Prostate gland (tissue), 2 donors: ENCODE measurements at regions not wholly inside any gene's neighbourhood (a gene's known extent, or its start where the extent isn't known, plus 50 kb on each side); places are given as distances from the start of the nearest gene placed in this dataset.

Source experiments
- POLR2A ChIP-seq: fragments of 450-650 bp; IDR thresholded peaks from one replicate; pipeline ENCODE4 v1.6.1; 2016; ENCODE audit warnings: antibody characterized with exemption, mild to moderate bottlenecking
- POLR2AphosphoS5 ChIP-seq: sonication (generic); formaldehyde crosslinking; IDR thresholded peaks from one replicate; pipeline ENCODE4 v1.6.1; 2017; ENCODE audit warnings: antibody characterized with exemption
- TF ChIP-seq, protein P1 (sequence below), 4 experiments: fragments of 200-600 bp in 2 of 4; fragments of 450-650 bp in 2 of 4; sonication (generic) in 2 of 4; IDR thresholded peaks; 1 replicate in 3 of 4; 2 replicates in 1 of 4; pipeline ENCODE4 v1.5.1; 2016 to 2019; ENCODE audit warnings: antibody characterized with exemption in 4 of 4, mild to moderate bottlenecking in 2 of 4, moderate library complexity in 2 of 4

GRCh38 chr4:136992032-136992431 lies 540.3 kb downstream of the PCDH18 start:
- TF ChIP-seq, protein P1, sequence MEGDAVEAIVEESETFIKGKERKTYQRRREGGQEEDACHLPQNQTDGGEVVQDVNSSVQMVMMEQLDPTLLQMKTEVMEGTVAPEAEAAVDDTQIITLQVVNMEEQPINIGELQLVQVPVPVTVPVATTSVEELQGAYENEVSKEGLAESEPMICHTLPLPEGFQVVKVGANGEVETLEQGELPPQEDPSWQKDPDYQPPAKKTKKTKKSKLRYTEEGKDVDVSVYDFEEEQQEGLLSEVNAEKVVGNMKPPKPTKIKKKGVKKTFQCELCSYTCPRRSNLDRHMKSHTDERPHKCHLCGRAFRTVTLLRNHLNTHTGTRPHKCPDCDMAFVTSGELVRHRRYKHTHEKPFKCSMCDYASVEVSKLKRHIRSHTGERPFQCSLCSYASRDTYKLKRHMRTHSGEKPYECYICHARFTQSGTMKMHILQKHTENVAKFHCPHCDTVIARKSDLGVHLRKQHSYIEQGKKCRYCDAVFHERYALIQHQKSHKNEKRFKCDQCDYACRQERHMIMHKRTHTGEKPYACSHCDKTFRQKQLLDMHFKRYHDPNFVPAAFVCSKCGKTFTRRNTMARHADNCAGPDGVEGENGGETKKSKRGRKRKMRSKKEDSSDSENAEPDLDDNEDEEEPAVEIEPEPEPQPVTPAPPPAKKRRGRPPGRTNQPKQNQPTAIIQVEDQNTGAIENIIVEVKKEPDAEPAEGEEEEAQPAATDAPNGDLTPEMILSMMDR (IDR thresholded peaks at IDR 0.05) = no peak
- TF ChIP-seq POLR2A = no peak
- TF ChIP-seq POLR2AphosphoS5 = no peak
